ENCODE measurements at regions not wholly inside any gene's neighbourhood (a gene's known extent, or its start where the extent isn't known, plus 50 kb on each side); places are given as distances from the start of the nearest gene placed in this dataset.

GRCh38 chr6:11331111-11331510, 98.6 kb upstream of the NEDD9 start:
- Histone ChIP-seq H3K9me3 (ENCODE audit: insufficient read depth, low read depth, low read length) (no peaks in the 10 kb centered on the region), H3K9ac (ENCODE audit: low read depth, low read length) (no peak overlapping the region), H3K4me1 (ENCODE audit: insufficient read depth, low read length) (no peaks in the 10 kb centered on the region), H3K36me3 (ENCODE audit: insufficient read depth, low read length) (no peaks in the 10 kb centered on the region), H3K27ac (ENCODE audit: low read depth, low read length) (no peak overlapping the region), H3K4me3 (ENCODE audit: low read length) (no peak overlapping the region), H3K27me3 (ENCODE audit: insufficient read depth, low read length) (no peaks in the 10 kb centered on the region)
- WGBS = 95% methylated on average over 5 of the region's 5 CpGs

DNA sequence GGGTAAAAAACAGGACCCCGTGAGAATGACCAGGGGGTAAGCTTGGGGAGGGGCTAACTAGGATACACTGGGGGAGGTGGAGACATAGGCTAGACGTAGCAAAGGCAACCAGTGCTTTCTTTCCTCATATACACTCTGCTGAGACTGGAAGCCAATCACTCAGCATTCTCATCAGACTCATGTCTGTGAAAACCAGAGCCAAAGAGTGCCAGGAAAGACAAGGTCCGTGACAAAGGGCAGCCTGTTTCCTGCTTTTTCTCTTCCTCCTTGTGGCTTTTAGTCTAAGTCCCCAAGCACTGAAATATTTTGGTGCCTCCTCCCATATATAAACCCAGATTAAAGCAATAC, 97.9 kb upstream of the NEDD9 start:
- 0 out of 2 replicates have a peak, but pooled peaks cover 2% of the 10 kb centered on the region for H3K4me1 ChIP-seq (ENCODE audit: insufficient read depth, low read length)
- no peaks in the 10 kb centered on the region for H3K9me3 ChIP-seq (ENCODE audit: insufficient read depth, low read depth, low read length)
- no peak overlapping the region for H3K9ac ChIP-seq (ENCODE audit: low read depth, low read length)
- H3K27me3 ChIP-seq (ENCODE audit: insufficient read depth, low read length) = no peaks in the 10 kb centered on the region
- H3K27ac ChIP-seq (ENCODE audit: low read depth, low read length) = no peak overlapping the region
- WGBS = 84% methylated on average over 3 of the region's 3 CpGs
- H3K4me3 ChIP-seq (ENCODE audit: low read length) = no peak overlapping the region
- H3K36me3 ChIP-seq (ENCODE audit: insufficient read depth, low read length) = no peaks in the 10 kb centered on the region

DNA sequence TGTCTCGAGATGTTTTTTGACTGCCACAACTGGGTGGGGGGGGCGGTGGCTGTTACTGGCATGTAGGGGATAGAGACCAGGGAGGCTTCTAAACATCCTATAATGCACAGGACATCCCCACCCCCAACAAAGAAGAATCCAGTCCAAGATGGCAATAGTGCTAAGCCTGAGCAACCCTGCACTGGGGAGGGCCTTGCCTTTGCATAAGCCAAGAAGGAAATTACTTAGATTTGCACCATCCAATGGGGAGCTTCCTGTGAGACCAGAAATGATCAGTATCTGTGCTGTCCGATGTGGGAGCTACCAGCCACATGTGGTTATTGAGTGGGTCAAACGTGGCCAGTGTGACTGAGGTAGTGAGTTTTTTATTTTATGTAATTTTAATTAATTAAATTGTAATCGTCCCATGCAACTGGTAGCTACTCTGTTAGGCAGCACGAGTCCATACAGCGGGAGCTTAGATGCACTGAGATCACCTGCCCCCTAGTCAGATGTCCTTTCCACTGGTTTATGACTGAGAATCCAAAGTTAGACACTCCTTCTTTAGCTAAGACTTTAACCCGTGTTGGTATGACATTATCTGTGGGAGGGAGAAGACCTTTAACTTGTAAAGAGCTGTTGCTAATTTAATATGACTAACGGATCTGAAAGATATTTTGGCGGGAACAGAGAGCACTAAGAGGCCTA, 97.4 kb upstream of the NEDD9 start:
- Histone ChIP-seq H3K4me1 (ENCODE audit: insufficient read depth, low read length) (0 out of 2 replicates have a peak, but pooled peaks cover 4% of the 10 kb centered on the region), H3K27ac (ENCODE audit: low read depth, low read length) (no peak overlapping the region), H3K27me3 (ENCODE audit: insufficient read depth, low read length) (no peaks in the 10 kb centered on the region), H3K4me3 (ENCODE audit: low read length) (no peak overlapping the region), H3K9ac (ENCODE audit: low read depth, low read length) (no peak overlapping the region), H3K36me3 (ENCODE audit: insufficient read depth, low read length) (no peaks in the 10 kb centered on the region), H3K9me3 (ENCODE audit: insufficient read depth, low read depth, low read length) (no peaks in the 10 kb centered on the region)
- 91% methylated on average over 9 of the region's 10 CpGs for WGBS

DNA sequence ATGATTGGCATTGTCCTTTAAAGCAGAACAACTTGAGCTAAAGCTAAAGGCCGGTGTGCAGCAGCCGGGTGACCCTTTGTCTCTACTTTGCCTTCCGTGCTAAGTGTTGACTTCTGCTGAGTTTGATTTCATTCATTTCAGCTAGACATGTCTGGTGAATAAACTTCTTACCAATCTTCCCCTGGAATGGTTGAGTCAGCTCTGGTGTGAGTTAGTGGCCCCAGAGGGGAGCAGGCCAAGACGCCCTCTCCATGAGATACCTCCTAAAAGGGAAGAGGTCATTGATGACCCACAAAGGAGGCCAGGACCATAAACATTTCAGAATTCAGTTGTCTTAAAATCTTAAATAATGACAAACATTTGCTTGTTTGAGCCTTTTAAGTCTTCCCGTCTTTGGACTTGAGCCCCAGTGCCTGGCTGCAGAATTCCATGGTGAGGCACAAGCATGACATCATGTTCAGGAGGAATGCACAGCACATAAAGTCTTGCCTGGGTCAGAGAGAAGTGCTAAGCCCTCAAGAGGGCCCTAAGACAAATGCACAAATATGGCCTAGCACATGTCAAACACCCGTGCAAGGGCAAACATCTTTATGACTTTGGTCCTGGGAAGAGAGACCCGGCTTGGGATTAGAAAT, 96.3 kb upstream of the NEDD9 start:
- no peaks in the 10 kb centered on the region for H3K36me3 ChIP-seq (ENCODE audit: insufficient read depth, low read length)
- H3K4me3 ChIP-seq (ENCODE audit: low read length) = no peak overlapping the region
- no peak overlapping the region for H3K27ac ChIP-seq (ENCODE audit: low read depth, low read length)
- 92% methylated on average over 7 of the region's 7 CpGs for WGBS
- no peaks in the 10 kb centered on the region for H3K9me3 ChIP-seq (ENCODE audit: insufficient read depth, low read depth, low read length)
- no peak overlapping the region for H3K9ac ChIP-seq (ENCODE audit: low read depth, low read length)
- H3K4me1 ChIP-seq (ENCODE audit: insufficient read depth, low read length) = peaks cover 9% of the 10 kb centered on the region; the same call in 1 of the 2 replicates
- no peaks in the 10 kb centered on the region for H3K27me3 ChIP-seq (ENCODE audit: insufficient read depth, low read length)

DNA sequence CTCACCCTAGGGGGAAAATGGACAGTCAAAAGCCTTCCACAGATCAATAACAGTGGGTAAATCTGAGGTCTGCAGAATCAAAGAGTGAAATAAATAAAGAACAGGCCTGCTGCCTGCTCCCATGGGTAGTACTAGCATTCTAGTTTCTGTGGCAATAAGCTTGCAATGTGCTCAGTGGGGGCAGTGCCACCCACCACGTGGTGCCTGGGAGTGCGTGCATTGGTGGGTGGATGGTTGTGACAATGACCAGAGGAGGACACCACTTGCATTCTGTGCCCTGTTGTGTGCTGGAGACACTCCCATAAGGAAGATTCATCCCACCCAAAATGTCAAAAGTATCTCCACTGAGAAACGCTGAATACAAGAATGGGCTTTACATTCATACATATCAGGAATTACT, 95.5 kb upstream of the NEDD9 start:
- H3K9me3 ChIP-seq (ENCODE audit: insufficient read depth, low read depth, low read length) = no peaks in the 10 kb centered on the region
- 83% methylated on average over 3 of the region's 3 CpGs for WGBS
- H3K36me3 ChIP-seq (ENCODE audit: insufficient read depth, low read length) = no peaks in the 10 kb centered on the region
- peaks cover 9% of the 10 kb centered on the region; the same call in 1 of the 2 replicates for H3K4me1 ChIP-seq (ENCODE audit: insufficient read depth, low read length)
- H3K27me3 ChIP-seq (ENCODE audit: insufficient read depth, low read length) = no peaks in the 10 kb centered on the region
- H3K4me3 ChIP-seq (ENCODE audit: low read length) = no peak overlapping the region
- no peak overlapping the region for H3K27ac ChIP-seq (ENCODE audit: low read depth, low read length)
- H3K9ac ChIP-seq (ENCODE audit: low read depth, low read length) = no peak overlapping the region

DNA sequence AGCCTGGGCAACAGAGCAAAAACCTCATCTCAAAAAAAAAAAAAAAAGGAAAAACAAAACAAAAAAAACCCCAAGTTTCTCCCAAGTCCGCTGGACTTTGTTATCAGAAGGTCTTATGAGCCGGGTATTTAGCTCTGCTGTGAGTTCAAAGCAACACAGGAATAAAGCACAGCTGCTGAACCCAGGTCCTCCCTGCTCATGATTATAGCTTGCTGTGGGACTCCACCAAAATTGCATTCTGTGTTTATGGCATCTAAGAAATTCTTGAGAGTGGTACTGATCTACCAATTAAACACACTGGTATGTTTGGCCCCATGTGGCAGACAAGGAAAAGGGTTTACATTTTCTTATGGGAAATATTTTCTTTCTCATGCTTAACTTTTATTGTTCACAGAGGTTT, 93.6 kb upstream of the NEDD9 start:
- no peak overlapping the region for H3K27ac ChIP-seq (ENCODE audit: low read depth, low read length)
- peaks cover 9% of the 10 kb centered on the region; the same call in 1 of the 2 replicates for H3K4me1 ChIP-seq (ENCODE audit: insufficient read depth, low read length)
- H3K9me3 ChIP-seq (ENCODE audit: insufficient read depth, low read depth, low read length) = no peaks in the 10 kb centered on the region
- 94% methylated on average over 2 of the region's 2 CpGs for WGBS
- H3K9ac ChIP-seq (ENCODE audit: low read depth, low read length) = no peak overlapping the region
- H3K36me3 ChIP-seq (ENCODE audit: insufficient read depth, low read length) = no peaks in the 10 kb centered on the region
- H3K27me3 ChIP-seq (ENCODE audit: insufficient read depth, low read length) = no peaks in the 10 kb centered on the region
- H3K4me3 ChIP-seq (ENCODE audit: low read length) = no peak overlapping the region

DNA sequence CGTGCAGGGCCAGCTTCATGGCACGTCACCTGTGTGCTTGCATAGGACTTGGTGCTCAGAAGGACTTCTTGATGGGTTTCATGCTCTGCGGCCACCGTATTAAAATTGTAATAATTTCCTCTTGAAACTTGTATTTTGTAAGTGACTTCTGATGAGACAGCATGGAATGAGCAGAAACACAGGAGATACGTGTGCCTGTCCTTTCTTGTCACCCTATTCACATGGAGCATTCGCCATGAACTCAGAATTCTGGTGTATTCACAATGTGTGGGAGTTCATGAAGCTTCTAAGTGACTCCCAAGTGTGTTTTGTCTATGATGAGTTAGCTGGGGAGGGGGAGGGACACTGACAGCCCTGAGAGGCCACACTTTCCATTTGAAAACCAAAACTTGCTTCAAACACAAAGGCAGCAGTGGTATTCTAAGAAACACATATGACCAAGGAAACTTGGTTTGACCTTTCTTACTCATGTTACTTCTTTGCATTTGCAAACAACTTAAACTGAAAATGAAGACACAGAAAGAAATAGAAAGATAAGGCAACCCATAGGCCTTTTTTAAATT, 92.1 kb upstream of the NEDD9 start:
- Histone ChIP-seq H3K9me3 (ENCODE audit: insufficient read depth, low read depth, low read length) (no peaks in the 10 kb centered on the region), H3K4me3 (ENCODE audit: low read length) (no peak overlapping the region), H3K4me1 (ENCODE audit: insufficient read depth, low read length) (peaks cover 9% of the 10 kb centered on the region; the same call in 1 of the 2 replicates), H3K27ac (ENCODE audit: low read depth, low read length) (no peak overlapping the region), H3K27me3 (ENCODE audit: insufficient read depth, low read length) (no peaks in the 10 kb centered on the region), H3K9ac (ENCODE audit: low read depth, low read length) (no peak overlapping the region), H3K36me3 (ENCODE audit: insufficient read depth, low read length) (no peaks in the 10 kb centered on the region)
- 90% methylated on average over 6 of the region's 6 CpGs for WGBS

GRCh38 chr6:11323666-11324452, 91.4 kb upstream of the NEDD9 start:
- Histone ChIP-seq H3K9me3 (ENCODE audit: insufficient read depth, low read depth, low read length) (no peaks in the 10 kb centered on the region), H3K4me3 (ENCODE audit: low read length) (no peak overlapping the region), H3K27me3 (ENCODE audit: insufficient read depth, low read length) (no peaks in the 10 kb centered on the region), H3K4me1 (ENCODE audit: insufficient read depth, low read length) (peaks cover 9% of the 10 kb centered on the region; the same call in 1 of the 2 replicates), H3K27ac (ENCODE audit: low read depth, low read length) (no peak overlapping the region), H3K36me3 (ENCODE audit: insufficient read depth, low read length) (no peaks in the 10 kb centered on the region), H3K9ac (ENCODE audit: low read depth, low read length) (no peak overlapping the region)
- 91% methylated on average over 16 of the region's 16 CpGs for WGBS

GRCh38 chr6:11322252-11322885, 89.9 kb upstream of the NEDD9 start:
- H3K27ac ChIP-seq (ENCODE audit: low read depth, low read length) = no peak overlapping the region
- 94% methylated on average over 7 of the region's 8 CpGs for whole genome bisulfite sequencing

GRCh38 chr6:11320914-11321597, 88.6 kb upstream of the NEDD9 start:
- 95% methylated on average over 9 of the region's 9 CpGs for WGBS
- Histone ChIP-seq H3K9me3 (ENCODE audit: insufficient read depth, low read depth, low read length) (no peaks in the 10 kb centered on the region), H3K9ac (ENCODE audit: low read depth, low read length) (no peak overlapping the region), H3K27me3 (ENCODE audit: insufficient read depth, low read length) (no peaks in the 10 kb centered on the region), H3K36me3 (ENCODE audit: insufficient read depth, low read length) (no peaks in the 10 kb centered on the region), H3K27ac (ENCODE audit: low read depth, low read length) (no peak overlapping the region), H3K4me3 (ENCODE audit: low read length) (no peak overlapping the region), H3K4me1 (ENCODE audit: insufficient read depth, low read length) (peaks cover 17% of the 10 kb centered on the region; the same call in 1 of the 2 replicates)

More at GRCh38 chr6:11322252-11322885, 89.9 kb upstream of the NEDD9 start:
- H3K9me3 ChIP-seq (ENCODE audit: insufficient read depth, low read depth, low read length) = no peaks in the 10 kb centered on the region
- H3K27me3 ChIP-seq (ENCODE audit: insufficient read depth, low read length) = no peaks in the 10 kb centered on the region
- H3K36me3 ChIP-seq (ENCODE audit: insufficient read depth, low read length) = no peaks in the 10 kb centered on the region
- no peak overlapping the region for H3K4me3 ChIP-seq (ENCODE audit: low read length)
- H3K9ac ChIP-seq (ENCODE audit: low read depth, low read length) = no peak overlapping the region
- peaks cover 14% of the 10 kb centered on the region; the same call in 1 of the 2 replicates for H3K4me1 ChIP-seq (ENCODE audit: insufficient read depth, low read length)
